ENCODE measurements at regions not wholly inside any gene's neighbourhood (a gene's known extent, or its start where the extent isn't known, plus 50 kb on each side); places are given as distances from the start of the nearest gene placed in this dataset.

DNA sequence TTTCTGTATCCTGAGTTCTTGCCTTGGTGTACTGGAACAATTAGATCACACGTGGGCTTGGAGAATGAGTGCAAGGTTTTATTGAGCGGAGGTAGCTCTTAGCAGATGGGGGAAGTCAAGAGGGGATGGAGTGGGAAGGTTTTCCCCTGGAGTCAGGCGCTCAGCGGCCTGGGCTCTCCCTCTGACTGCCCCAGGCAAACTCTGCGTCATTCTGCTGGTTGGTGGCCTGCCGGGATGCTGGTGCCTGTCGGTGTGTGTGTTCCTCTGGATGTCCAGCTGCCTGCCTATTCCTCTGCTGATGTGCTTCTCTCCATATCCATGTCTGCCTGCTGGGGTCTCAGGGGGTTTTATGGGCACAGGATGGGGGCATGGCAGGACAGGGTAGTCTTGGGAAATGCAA, 111.0 kb downstream of the TRIB2 start:
- TF ChIP-seq CTCF (IDR thresholded peaks at IDR 0.05) = no peak
- H3K36me3 Mint-ChIP-seq (ENCODE audit: low read depth) = no peaks in the 10 kb centered on the region
- no peak for DNase-seq
- H3K27me3 Mint-ChIP-seq (ENCODE audit: insufficient read depth) = no peaks in the 10 kb centered on the region
- H3K27ac Mint-ChIP-seq = no peak overlapping the region
- no peaks in the 10 kb centered on the region for H3K9me3 Mint-ChIP-seq
- no peak overlapping the region for H3K4me3 Mint-ChIP-seq
- H3K4me1 Mint-ChIP-seq (ENCODE audit: low read depth) = peaks cover 24% of the 10 kb centered on the region

DNA sequence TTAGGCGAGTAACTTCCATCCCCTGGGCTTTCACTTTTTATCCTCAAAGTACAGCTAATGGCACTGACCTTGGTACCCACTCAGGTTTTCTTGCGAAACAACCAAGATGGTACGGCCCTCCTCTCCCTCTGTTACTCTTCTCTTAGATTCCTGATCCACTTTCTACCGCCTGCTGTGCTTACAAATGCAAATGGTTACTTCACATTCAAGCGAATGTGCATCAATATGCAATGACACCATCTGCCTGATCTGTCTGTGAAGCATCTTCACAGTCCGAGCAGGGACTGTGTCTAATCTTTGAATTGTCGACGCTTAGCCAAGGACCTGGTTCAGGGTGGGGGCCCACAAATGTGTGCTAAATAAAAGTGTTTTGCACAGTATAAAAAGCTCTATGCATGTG, 112.2 kb downstream of the TRIB2 start:
- no peaks in the 10 kb centered on the region for H3K27me3 Mint-ChIP-seq (ENCODE audit: insufficient read depth)
- peaks cover 16% of the 10 kb centered on the region for H3K4me1 Mint-ChIP-seq (ENCODE audit: low read depth)
- no peak for DNase-seq
- H3K9me3 Mint-ChIP-seq = no peaks in the 10 kb centered on the region
- no peak for TF ChIP-seq CTCF (IDR thresholded peaks at IDR 0.05)
- H3K4me3 Mint-ChIP-seq = no peak overlapping the region
- H3K27ac Mint-ChIP-seq = no peak overlapping the region
- no peaks in the 10 kb centered on the region for H3K36me3 Mint-ChIP-seq (ENCODE audit: low read depth)

DNA sequence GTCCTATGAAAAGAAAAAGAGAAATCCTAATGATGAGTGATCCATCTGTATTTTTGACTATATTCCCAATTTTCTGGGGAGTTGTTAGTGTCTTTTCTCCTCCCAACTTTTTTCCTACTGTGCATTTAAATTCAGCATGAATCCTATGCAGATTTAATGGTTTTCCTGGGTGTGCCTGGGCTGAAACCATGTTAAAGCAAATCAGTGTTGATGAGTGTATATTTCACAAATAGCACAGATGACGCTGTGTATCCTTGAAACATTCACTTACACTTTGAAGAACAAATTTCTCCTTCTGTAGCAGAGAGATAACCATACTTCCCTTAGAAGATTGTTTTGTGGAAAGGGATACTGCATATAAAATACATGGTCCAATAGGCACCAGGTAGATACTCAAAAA, 114.3 kb downstream of the TRIB2 start:
- H3K27me3 Mint-ChIP-seq (ENCODE audit: insufficient read depth) = no peaks in the 10 kb centered on the region
- H3K4me1 Mint-ChIP-seq (ENCODE audit: low read depth) = no peaks in the 10 kb centered on the region
- H3K27ac Mint-ChIP-seq = no peak overlapping the region
- H3K9me3 Mint-ChIP-seq = no peaks in the 10 kb centered on the region
- no peak for TF ChIP-seq CTCF (IDR thresholded peaks at IDR 0.05)
- no peak overlapping the region for H3K4me3 Mint-ChIP-seq
- no peak for DNase-seq
- H3K36me3 Mint-ChIP-seq (ENCODE audit: low read depth) = no peaks in the 10 kb centered on the region

- no peak for DNase-seq
- no peaks in the 10 kb centered on the region for H3K27me3 Mint-ChIP-seq (ENCODE audit: insufficient read depth)
- no peaks in the 10 kb centered on the region for H3K36me3 Mint-ChIP-seq (ENCODE audit: low read depth)
- no peaks in the 10 kb centered on the region for H3K4me1 Mint-ChIP-seq (ENCODE audit: low read depth)
- H3K4me3 Mint-ChIP-seq = no peak overlapping the region
- H3K9me3 Mint-ChIP-seq = no peaks in the 10 kb centered on the region
- H3K27ac Mint-ChIP-seq = no peak overlapping the region
- TF ChIP-seq CTCF (IDR thresholded peaks at IDR 0.05) = no peak
Measured at GRCh38 chr2:12834239-12834638, 117.5 kb downstream of the TRIB2 start.

GRCh38 chr2:12835733-12836132, 119.0 kb downstream of the TRIB2 start:
- no peak for DNase-seq
- no peak overlapping the region for H3K27ac Mint-ChIP-seq
- H3K4me1 Mint-ChIP-seq (ENCODE audit: low read depth) = no peaks in the 10 kb centered on the region
- H3K9me3 Mint-ChIP-seq = no peaks in the 10 kb centered on the region
- TF ChIP-seq CTCF (IDR thresholded peaks at IDR 0.05) = no peak
- H3K4me3 Mint-ChIP-seq = no peak overlapping the region
- H3K27me3 Mint-ChIP-seq (ENCODE audit: insufficient read depth) = no peaks in the 10 kb centered on the region
- H3K36me3 Mint-ChIP-seq (ENCODE audit: low read depth) = no peaks in the 10 kb centered on the region

- H3K27me3 Mint-ChIP-seq (ENCODE audit: insufficient read depth) = no peaks in the 10 kb centered on the region; the same call in 1 of the 2 replicates
- H3K9me3 Mint-ChIP-seq = no peaks in the 10 kb centered on the region
- peaks cover 6% of the 10 kb centered on the region; the same call in 1 of the 2 replicates for H3K4me1 Mint-ChIP-seq (ENCODE audit: low read depth)
- no peak for TF ChIP-seq CTCF (IDR thresholded peaks at IDR 0.05)
- no peak overlapping the region for H3K4me3 Mint-ChIP-seq
- no peak for DNase-seq
- no peaks in the 10 kb centered on the region for H3K36me3 Mint-ChIP-seq (ENCODE audit: low read depth)
- no peak overlapping the region for H3K27ac Mint-ChIP-seq
Measured at GRCh38 chr2:12839339-12839738, 122.6 kb downstream of the TRIB2 start.
